ENCODE measurements at regions not wholly inside any gene's neighbourhood (a gene's known extent, or its start where the extent isn't known, plus 50 kb on each side); places are given as distances from the start of the nearest gene placed in this dataset.

DNA sequence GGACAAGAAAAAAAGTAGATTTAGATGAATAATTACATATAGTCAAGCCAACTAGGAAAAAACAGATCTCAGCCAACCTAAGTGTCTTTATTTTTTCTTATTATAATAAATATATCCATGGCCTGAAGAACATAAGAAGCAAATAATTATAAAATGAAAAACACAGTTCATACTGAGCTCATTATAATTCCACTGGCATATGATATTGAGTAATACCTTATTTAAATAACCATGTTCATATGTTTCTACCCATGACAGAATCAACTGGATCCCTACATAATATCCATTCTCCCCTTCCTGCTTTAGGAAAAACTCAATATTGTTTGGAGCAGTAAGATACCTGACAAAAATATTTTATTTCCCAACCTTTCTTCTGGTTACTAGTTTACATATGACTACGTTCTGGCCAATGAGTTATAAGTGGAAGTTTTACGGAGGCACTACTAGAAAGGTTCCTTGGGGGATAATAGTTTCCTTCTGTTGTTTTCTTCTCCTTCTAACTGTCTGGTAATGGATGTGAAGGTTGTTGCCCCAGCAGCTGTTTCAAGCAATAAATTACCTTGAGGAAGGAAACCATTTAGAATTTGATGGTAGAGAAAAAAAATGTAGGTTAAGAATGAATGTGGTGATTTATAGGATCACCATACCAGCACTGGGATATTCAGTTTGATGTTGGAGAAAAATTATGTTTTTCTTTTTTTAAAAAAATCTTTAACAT lies 184.1 kb upstream of the MBNL1 start:
- Mint-ChIP-seq H3K27ac (ENCODE audit: unreplicated experiment) (no peak overlapping the region), H3K4me3 (ENCODE audit: low read depth, unreplicated experiment) (no peak overlapping the region)

DNA sequence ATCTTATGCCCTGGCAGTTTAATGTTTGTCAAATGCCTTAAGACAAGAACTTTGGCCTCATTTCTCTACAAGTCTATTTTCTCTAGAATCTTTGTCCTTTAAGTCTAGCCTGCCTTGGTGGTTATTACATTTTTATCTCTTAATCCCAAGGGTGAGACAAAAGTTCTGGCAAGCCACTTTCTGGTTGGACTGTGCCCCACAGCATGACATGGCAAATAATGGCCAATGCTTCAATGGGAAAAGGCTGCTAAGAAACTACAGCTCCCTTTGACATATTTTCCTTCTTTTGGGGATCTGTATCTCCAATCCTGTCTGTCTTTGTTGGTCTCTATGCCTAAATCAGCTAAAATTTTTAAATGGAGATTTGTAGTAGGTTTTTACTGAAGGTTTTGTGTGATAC lies 181.6 kb upstream of the MBNL1 start:
- H3K4me3 Mint-ChIP-seq (ENCODE audit: low read depth, unreplicated experiment) = no peak overlapping the region
- no peaks in the 10 kb centered on the region for H3K9me3 Mint-ChIP-seq (ENCODE audit: low read depth, unreplicated experiment)

More for the DNA sequence above, 184.1 kb upstream of the MBNL1 start:
- TF ChIP-seq, protein P1, sequence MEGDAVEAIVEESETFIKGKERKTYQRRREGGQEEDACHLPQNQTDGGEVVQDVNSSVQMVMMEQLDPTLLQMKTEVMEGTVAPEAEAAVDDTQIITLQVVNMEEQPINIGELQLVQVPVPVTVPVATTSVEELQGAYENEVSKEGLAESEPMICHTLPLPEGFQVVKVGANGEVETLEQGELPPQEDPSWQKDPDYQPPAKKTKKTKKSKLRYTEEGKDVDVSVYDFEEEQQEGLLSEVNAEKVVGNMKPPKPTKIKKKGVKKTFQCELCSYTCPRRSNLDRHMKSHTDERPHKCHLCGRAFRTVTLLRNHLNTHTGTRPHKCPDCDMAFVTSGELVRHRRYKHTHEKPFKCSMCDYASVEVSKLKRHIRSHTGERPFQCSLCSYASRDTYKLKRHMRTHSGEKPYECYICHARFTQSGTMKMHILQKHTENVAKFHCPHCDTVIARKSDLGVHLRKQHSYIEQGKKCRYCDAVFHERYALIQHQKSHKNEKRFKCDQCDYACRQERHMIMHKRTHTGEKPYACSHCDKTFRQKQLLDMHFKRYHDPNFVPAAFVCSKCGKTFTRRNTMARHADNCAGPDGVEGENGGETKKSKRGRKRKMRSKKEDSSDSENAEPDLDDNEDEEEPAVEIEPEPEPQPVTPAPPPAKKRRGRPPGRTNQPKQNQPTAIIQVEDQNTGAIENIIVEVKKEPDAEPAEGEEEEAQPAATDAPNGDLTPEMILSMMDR (IDR thresholded peaks at IDR 0.05; ENCODE audit: unreplicated experiment) = no peak
- CTCF ChIA-PET = no interaction called here
- no peaks in the 10 kb centered on the region for H3K27me3 Mint-ChIP-seq (ENCODE audit: unreplicated experiment)
- no peaks in the 10 kb centered on the region for H3K4me1 Mint-ChIP-seq (ENCODE audit: low read depth, unreplicated experiment)
- no peaks in the 10 kb centered on the region for H3K9me3 Mint-ChIP-seq (ENCODE audit: low read depth, unreplicated experiment)
- no TSS peak for BruUV-seq (replicated peaks)
- intact Hi-C loops (cut with micrococcal nuclease; ENCODE audit: unreplicated experiment) = no loop called here
- no peaks in the 10 kb centered on the region for H3K36me3 Mint-ChIP-seq (ENCODE audit: insufficient read depth, unreplicated experiment)
- no peak for DNase-seq

GRCh38 chr3:152089528-152089927 lies 179.2 kb upstream of the MBNL1 start:
- CTCF ChIA-PET = no interaction called here
- DNase-seq = no peak
- BruUV-seq (replicated peaks) = no TSS peak
- Mint-ChIP-seq H3K36me3 (ENCODE audit: insufficient read depth, unreplicated experiment) (no peaks in the 10 kb centered on the region), H3K4me3 (ENCODE audit: low read depth, unreplicated experiment) (no peak overlapping the region), H3K27me3 (ENCODE audit: unreplicated experiment) (no peaks in the 10 kb centered on the region), H3K9me3 (ENCODE audit: low read depth, unreplicated experiment) (no peaks in the 10 kb centered on the region), H3K27ac (ENCODE audit: unreplicated experiment) (no peak overlapping the region), H3K4me1 (ENCODE audit: low read depth, unreplicated experiment) (no peaks in the 10 kb centered on the region)
- TF ChIP-seq, protein P1 (IDR thresholded peaks at IDR 0.05; ENCODE audit: unreplicated experiment) = no peak
- intact Hi-C loops (cut with micrococcal nuclease; ENCODE audit: unreplicated experiment) = no loop called here

More for the DNA sequence above, 181.6 kb upstream of the MBNL1 start:
- DNase-seq = no peak
- CTCF ChIA-PET = interaction anchor here (1.2 kb wide), 1 partner anchor 131 kb away, joined by 3 read pairs; no protein-coding TSS in a partner anchor
- no TSS peak for BruUV-seq (replicated peaks)
- TF ChIP-seq, protein P1 (IDR thresholded peaks at IDR 0.05; ENCODE audit: unreplicated experiment) = no peak
- intact Hi-C loops (cut with micrococcal nuclease; ENCODE audit: unreplicated experiment) = no loop called here
- H3K4me1 Mint-ChIP-seq (ENCODE audit: low read depth, unreplicated experiment) = no peaks in the 10 kb centered on the region
- H3K27me3 Mint-ChIP-seq (ENCODE audit: unreplicated experiment) = no peaks in the 10 kb centered on the region
- no peaks in the 10 kb centered on the region for H3K36me3 Mint-ChIP-seq (ENCODE audit: insufficient read depth, unreplicated experiment)
- no peak overlapping the region for H3K27ac Mint-ChIP-seq (ENCODE audit: unreplicated experiment)

DNA sequence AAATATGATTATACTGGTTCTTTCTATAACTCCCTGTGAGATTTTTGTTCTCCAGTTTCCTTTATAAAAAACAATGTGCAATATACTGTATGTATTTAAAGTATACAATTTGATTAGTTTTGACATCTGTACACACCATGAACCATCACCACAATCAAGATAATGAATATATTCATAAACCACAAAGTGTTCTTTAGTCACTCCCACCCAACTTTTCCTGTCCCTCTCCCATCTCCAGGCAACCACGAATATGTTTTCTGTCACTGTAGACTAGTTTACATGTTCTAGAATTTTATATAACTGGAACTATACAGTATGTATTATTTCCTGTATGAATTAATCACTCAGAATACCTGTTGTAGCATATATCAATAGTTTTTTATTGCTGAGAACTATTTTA lies 177.0 kb upstream of the MBNL1 start:
- Mint-ChIP-seq H3K9me3 (ENCODE audit: low read depth, unreplicated experiment) (no peaks in the 10 kb centered on the region), H3K4me3 (ENCODE audit: low read depth, unreplicated experiment) (no peak overlapping the region), H3K27ac (ENCODE audit: unreplicated experiment) (no peak overlapping the region), H3K36me3 (ENCODE audit: insufficient read depth, unreplicated experiment) (no peaks in the 10 kb centered on the region), H3K4me1 (ENCODE audit: low read depth, unreplicated experiment) (no peaks in the 10 kb centered on the region), H3K27me3 (ENCODE audit: unreplicated experiment) (no peaks in the 10 kb centered on the region)
- BruUV-seq (replicated peaks) = no TSS peak
- no peak for DNase-seq
- CTCF ChIA-PET = no interaction called here
- TF ChIP-seq, protein P1 (IDR thresholded peaks at IDR 0.05; ENCODE audit: unreplicated experiment) = no peak
- intact Hi-C loops (cut with micrococcal nuclease; ENCODE audit: unreplicated experiment) = no loop called here
